HCT116 (cell line): ENCODE measurements at regions not wholly inside any gene's neighbourhood (a gene's known extent, or its start where the extent isn't known, plus 50 kb on each side); places are given as distances from the start of the nearest gene placed in this dataset.

Experiments
- ATAC-seq: fragments of 200-7000 bp; cut with Tn5 transposase; 2 replicates; pipeline ENCODE4 v1.9.1; 2020; ENCODE audit warnings: mild to moderate bottlenecking, moderate library complexity
- BruUV-seq: library from RNA; stranded (reverse); fragments of 400-500 nt; replicated peaks from 2 replicates; lab custom pipeline; 2021; lab: Mats Ljungman, UMichigan
- CTCF ChIA-PET: fragments of 300-600 bp; sonication (Branson Sonifier 250); formaldehyde crosslinking; loops from one replicate; lab custom pipeline; 2021; ENCODE audit warnings: antibody characterized with exemption; lab: Charles Lee
- POLR2A ChIA-PET: fragments of 300-600, 350-600 bp; sonication (Branson Sonifier 250); formaldehyde crosslinking; loops from one replicate; lab custom pipeline; 2021; ENCODE audit warnings: antibody characterized with exemption; lab: Charles Lee
- RAD21 ChIA-PET, 2 experiments: fragments of 300-600 bp; sonication (Branson Sonifier 250); formaldehyde crosslinking; loops; one replicate each; lab custom pipeline; 2023; ENCODE audit warnings: low total read pairs in 2 of 2; ENCODE audit not compliant: uncharacterized antibody in 2 of 2, unreplicated experiment in 2 of 2, low non-redundant PET in 1 of 2; lab: Charles Lee
- DNase-seq: peaks from one replicate; pipeline ENCODE4 v3.0.0-alpha.2; 2010; ENCODE audit warnings: low read depth, low spot score
- H2AFZ ChIP-seq: fragments of 200-600 bp; shearing (Covaris generic), sonication (generic); 2 replicates; pipeline ENCODE4 v1.6.1; 2017; ENCODE audit warnings: low read depth, mixed run types, mixed read lengths, antibody characterized with exemption, low read length; ENCODE audit not compliant: poor library complexity, severe bottlenecking
- H3K27ac ChIP-seq: 2 replicates; pipeline ENCODE4 v1.5.1; 2012; ENCODE audit warnings: low read depth, low read length
- H3K27me3 ChIP-seq: fragments of 200-600 bp; sonication (generic); 2 replicates; pipeline ENCODE4 v1.6.1; 2016; ENCODE audit warnings: mixed run types, low read length, mixed read lengths; ENCODE audit not compliant: insufficient read depth
- H3K36me3 ChIP-seq, 2 experiments: fragments of 200-500 bp in 1 of 2; fragments of 200-600 bp in 1 of 2; sonication (Bioruptor generic) in 1 of 2; sonication (generic) in 1 of 2; 2 replicates each; pipeline versions ENCODE4 v1.5.1 to v1.6.1; 2014 to 2016; ENCODE audit warnings: low read length in 2 of 2, inconsistent platforms in 1 of 2, mixed read lengths in 1 of 2, mixed run types in 1 of 2; ENCODE audit not compliant: insufficient read depth in 2 of 2, control insufficient read depth in 1 of 2
- H3K4me1 ChIP-seq, 2 experiments: fragments of 200-600 bp in 1 of 2; sonication (generic) in 1 of 2; 2 replicates each; pipeline versions ENCODE4 v1.5.1 to v1.6.1; 2012 to 2017; ENCODE audit warnings: low read length in 2 of 2, inconsistent platforms in 1 of 2, mild to moderate bottlenecking in 1 of 2, mixed read lengths in 1 of 2, mixed run types in 1 of 2, moderate library complexity in 1 of 2; ENCODE audit not compliant: insufficient read depth in 2 of 2, control insufficient read depth in 1 of 2
- H3K4me2 ChIP-seq: fragments of 200-600 bp; sonication (generic); 2 replicates; pipeline ENCODE4 v1.6.1; 2017; ENCODE audit warnings: mixed run types, low read length, mixed read lengths
- H3K4me3 ChIP-seq, 2 experiments: fragments of 200-600 bp in 1 of 2; sonication (generic) in 1 of 2; replicated peaks in 1 of 2; 2 replicates each; pipeline ENCODE4 v1.5.1; 2011 to 2016; ENCODE audit warnings: low read length in 2 of 2, control low read depth in 1 of 2, low read depth in 1 of 2, mild to moderate bottlenecking in 1 of 2, mixed read lengths in 1 of 2, mixed run types in 1 of 2
- H3K79me2 ChIP-seq: fragments of 200-600 bp; sonication (generic); 2 replicates; pipeline ENCODE4 v1.6.1; 2017; ENCODE audit warnings: mild to moderate bottlenecking, mixed run types, low read length, moderate library complexity, mixed read lengths; ENCODE audit not compliant: insufficient read depth
- H3K9ac ChIP-seq: fragments of 200-600 bp; sonication (generic); 2 replicates; pipeline ENCODE4 v1.6.1; 2016; ENCODE audit warnings: low read length, mixed read lengths
- H3K9me2 ChIP-seq: fragments of 200-600 bp; sonication (generic), shearing (Covaris generic); 2 replicates; pipeline ENCODE4 v1.6.1; 2017; ENCODE audit warnings: mixed run types, mild to moderate bottlenecking, moderate library complexity; ENCODE audit not compliant: insufficient read depth
- H3K9me3 ChIP-seq, 2 experiments: fragments of 200-500 bp in 1 of 2; fragments of 200-600 bp in 1 of 2; sonication (Bioruptor generic) in 1 of 2; sonication (generic) in 1 of 2; 2 replicates each; pipeline ENCODE4 v1.6.1; 2014 to 2017; ENCODE audit warnings: low read length in 2 of 2, mixed read lengths in 2 of 2, inconsistent platforms in 1 of 2, low read depth in 1 of 2, mild to moderate bottlenecking in 1 of 2, mixed run types in 1 of 2, moderate library complexity in 1 of 2; ENCODE audit not compliant: control insufficient read depth in 1 of 2, insufficient read depth in 1 of 2
- H4K20me1 ChIP-seq: fragments of 200-600 bp; sonication (generic), shearing (Covaris generic); 2 replicates; pipeline ENCODE4 v1.6.1; 2017; ENCODE audit warnings: mixed run types, mild to moderate bottlenecking, moderate library complexity; ENCODE audit not compliant: insufficient read depth
- CEBPB ChIP-seq: IDR thresholded peaks from 2 replicates; pipeline ENCODE4 v1.6.1; 2012; ENCODE audit warnings: low read depth
- POLR2AphosphoS5 ChIP-seq: IDR thresholded peaks from 2 replicates; pipeline ENCODE4 v1.6.1; 2011; ENCODE audit warnings: mild to moderate bottlenecking, low read depth, low read length, moderate library complexity
- RAD21 ChIP-seq: IDR thresholded peaks from 2 replicates; pipeline ENCODE4 v1.6.1; 2012; ENCODE audit warnings: low read depth, mild to moderate bottlenecking
- YY1 ChIP-seq: IDR thresholded peaks from 2 replicates; pipeline ENCODE4 v1.6.1; 2011; ENCODE audit warnings: low read length, low read depth, moderate library complexity, mild to moderate bottlenecking; ENCODE audit not compliant: insufficient replicate concordance; ENCODE audit errors: extremely low read depth
- intact Hi-C: fragments of 100-400 bp; cut with micrococcal nuclease; formaldehyde crosslinking; loops from 2 replicates; pipeline ENCODE4 v1.10.0; 2022

DNA sequence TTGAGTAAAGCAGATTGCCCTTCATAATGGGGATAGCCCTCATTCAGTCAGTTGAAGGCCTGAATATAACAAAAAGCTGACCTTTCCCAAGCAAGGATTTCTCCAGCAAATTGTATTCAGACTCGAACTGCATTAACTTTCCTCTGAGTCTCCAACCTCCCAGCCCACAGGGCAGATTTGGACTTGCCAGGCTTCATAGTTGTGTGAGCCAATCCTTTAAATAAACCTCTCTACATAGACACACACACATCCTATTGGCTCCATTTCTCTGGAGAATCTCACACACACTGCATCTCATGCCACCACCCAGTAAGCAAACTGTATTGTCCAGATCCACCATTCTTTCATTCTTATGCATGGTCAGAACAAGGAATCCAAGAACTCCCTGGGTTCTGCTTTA, 225.1 kb downstream of the MPDZ start:
- no peaks in the 10 kb centered on the region for H3K9me2 ChIP-seq
- H3K4me2 ChIP-seq = no peak overlapping the region
- H2AFZ ChIP-seq = no peak overlapping the region
- H3K9me3 ChIP-seq = no peaks in the 10 kb centered on the region
- H3K9ac ChIP-seq = no peak overlapping the region
- RAD21 ChIA-PET = no interaction called here
- no TSS peak for BruUV-seq
- H3K27ac ChIP-seq = no peak overlapping the region
- no peak for ATAC-seq
- POLR2A ChIA-PET = no interaction called here
- CTCF ChIA-PET = no interaction called here
- no peaks in the 10 kb centered on the region for H3K4me1 ChIP-seq
- no peak overlapping the region for H3K4me3 ChIP-seq
- no peaks in the 10 kb centered on the region for H4K20me1 ChIP-seq
- H3K27me3 ChIP-seq = no peaks in the 10 kb centered on the region
- no peaks in the 10 kb centered on the region for H3K79me2 ChIP-seq
- no peak for DNase-seq
- intact Hi-C loops = no loop called here
- TF ChIP-seq CEBPB = no peak
- TF ChIP-seq POLR2AphosphoS5 = no peak
- TF ChIP-seq RAD21 = no peak
- no peak for TF ChIP-seq YY1
- TF ChIP-seq, all 23 proteins: peak for 0
- H3K36me3 ChIP-seq = no peaks in the 10 kb centered on the region
